Stimulated activated naive CD4-positive, alpha-beta T cell (primary cell): ENCODE measurements at regions not wholly inside any gene's neighbourhood (a gene's known extent, or its start where the extent isn't known, plus 50 kb on each side); places are given as distances from the start of the nearest gene placed in this dataset.

Experiments
- DNase-seq, 6 experiments: peaks; one replicate each; lab custom pipeline; 2025; lab: John Stamatoyannopoulos, UW

DNA sequence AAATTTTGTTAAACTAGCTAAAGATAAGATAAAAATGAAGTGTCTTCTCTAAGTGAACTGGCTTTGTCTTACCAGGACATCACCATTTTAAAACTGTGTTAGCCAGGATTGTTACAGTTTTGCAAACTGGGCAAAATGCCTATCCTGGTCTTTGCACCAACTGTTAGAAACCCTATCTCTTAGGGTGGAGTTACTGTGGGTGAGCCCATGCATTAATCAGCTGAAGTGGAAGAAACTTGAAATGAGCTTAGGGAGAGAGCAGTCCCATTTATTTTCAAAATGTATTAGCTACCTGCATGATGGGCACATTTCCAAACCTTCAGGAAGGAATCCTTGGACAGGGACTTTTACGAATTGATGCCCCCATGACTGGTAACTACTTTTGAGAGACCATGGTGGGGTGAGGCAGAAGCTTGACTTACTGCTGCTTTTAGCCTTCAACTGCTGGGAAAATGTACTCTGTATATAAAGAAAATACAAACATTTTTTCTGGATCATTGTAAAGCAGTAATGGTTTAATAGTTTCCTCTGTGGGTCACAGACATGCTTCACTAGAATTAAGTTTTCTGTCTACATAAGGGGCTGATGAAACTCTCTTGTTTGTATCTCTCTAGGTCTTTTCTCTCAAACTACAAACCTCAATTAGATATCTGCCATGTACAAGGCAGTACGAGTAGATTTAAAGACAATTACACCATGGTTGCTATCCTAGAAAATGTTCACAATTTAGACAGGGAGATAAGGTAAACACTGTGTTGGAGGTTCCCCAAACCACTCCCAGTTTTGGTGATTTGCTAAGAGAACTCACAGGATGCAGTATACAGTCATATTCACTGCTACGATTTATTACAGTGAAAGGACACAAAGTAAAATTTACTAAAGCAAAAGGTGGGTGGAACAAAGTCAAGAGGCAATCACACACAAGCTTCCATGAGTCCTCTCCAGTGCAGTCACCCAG, 321.4 kb upstream of the MMADHC start:
- no peak for DNase-seq

DNA sequence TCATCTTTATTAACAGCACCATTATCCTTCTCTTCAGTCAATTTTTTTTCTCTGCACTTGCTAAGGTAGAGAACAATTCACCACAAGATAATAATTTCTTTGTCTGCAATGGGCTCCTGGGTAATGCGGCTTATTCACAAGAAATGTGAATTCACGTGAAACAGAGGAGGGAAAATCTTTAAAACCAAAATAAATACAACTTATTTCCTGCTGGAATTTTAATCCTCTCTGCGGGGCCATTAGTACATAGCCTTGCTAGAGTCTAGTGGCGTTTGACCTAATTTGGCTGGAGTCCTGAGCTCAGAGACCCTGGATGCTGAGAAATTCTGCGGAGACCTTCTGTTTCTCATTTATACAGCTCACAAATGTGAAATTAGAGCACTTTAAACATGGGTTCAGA, 319.3 kb upstream of the MMADHC start:
- DNase-seq = no peak

DNA sequence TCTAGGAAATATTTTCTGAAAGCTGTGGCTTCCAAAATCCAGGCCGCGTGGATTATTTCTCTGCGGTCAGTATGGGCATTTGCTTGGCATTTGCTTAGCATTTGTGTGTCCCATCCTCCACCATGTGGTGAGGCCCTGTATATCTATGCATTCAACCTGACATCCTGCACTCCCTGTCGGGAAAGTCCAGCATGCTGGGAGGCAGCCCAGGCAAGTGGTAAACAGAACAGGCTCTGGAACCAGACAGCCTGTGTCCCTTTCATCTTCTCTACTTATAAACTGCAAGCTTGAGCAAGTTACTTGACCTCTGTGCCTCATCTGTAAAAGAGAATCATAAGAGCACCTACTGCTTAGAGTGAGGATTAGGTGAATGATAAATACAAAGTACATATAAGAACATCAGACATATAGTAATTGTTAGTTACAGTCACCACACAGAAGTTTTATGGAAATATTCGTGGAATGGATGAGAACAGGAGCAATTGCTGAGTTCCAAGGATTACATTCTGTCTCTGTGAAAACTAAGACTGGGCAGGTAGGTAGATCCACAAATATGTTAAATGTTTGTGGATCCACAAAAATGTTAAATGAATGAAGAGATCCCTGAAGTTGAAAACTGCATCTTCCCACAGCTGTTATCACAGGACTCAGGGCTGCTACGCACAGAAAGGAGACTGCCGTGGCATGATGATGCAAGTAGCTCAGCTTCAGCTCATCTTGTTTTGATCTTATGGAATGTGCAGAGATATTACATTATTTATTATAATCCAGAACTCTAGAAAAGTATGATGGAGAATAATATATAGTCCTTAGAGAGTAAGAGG, 317.0 kb upstream of the MMADHC start:
- no peak for DNase-seq

DNA sequence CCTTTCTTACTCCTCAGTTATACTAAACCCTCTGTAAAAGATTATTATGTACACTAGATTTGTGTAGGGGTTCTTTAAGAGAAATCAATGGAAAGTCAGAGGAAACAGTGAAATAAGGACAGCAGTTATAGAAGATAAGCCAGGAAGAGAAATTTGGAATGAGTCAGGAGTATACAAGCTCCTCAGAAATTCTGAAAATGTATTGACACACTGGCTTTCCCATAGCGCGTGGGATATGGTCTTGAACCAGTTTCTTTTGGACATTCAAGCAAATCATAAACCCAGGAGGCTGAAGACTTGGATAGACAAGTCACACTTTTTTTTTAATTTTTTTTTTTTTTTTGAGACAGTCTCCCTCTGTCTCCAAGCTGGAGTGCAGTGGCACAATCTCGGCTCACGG, 316.1 kb upstream of the MMADHC start:
- no peak for DNase-seq

DNA sequence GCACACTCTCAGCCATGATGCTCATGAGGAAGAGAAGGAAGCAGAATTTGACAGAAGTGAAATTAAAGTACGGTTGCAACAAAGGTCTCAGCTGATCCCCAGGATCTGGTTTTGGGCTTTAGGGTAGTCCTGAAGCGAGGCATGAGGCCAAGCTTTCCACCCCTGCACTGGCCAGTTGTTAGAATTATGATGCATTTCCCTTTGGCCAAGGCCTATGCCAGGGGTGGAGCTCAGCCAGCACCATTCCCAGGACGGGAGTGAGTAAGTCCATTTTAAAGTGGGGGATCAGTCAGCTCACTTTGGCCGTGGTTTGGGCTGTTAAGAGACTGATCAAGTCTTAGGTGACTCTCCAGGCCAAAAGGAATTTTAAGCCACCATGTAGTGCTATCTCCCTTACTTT, 314.5 kb upstream of the MMADHC start:
- DNase-seq = no peak

DNA sequence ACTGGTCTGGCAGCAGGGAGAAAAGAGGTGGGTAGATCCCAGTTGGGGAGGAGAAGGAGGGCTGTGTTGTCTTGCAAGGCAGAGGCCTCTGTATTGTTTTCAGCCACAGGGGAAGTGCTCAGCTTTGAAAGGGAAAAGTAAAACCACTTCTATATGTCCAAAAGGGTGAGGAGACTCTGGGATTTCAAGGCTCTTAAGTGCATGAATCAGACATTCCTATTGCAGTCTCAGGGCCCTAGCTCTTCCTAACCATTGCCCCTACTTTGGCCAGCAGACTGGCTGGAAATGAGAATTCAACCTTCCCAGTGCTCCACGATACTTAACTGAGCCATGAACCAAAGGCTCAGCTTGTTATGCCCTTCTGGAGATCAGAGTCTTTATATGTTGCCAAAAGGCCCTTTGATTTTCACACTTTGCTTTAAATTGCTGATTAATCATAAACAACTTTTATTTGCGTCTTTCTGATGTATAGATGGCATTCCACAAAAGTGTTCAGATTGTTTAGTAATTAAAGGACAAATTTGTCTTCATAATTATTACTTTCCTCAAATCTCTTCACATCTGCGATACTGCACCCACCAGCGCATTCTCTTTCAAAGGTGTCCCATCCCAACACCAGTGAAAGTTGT, 313.8 kb upstream of the MMADHC start:
- DNase-seq = no peak

DNA sequence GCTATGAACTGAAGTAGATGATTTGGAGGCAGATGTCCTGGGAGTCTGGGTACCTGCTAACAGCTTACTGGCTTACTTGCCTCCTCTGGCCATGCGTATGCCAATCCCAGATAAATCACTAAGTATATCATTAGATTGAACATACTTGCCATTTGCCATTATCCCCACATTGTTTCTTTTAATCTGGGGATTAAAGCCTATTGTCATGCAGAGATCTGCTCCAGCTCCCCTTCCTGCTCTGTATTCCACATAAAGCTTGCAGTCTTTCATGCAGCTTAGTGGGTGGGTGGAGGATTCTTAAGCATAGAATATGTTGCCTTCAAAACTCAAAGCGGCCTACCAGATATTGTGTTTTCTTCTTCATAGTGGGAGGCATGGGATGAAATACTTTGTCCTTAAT, 311.8 kb upstream of the MMADHC start:
- no peak for DNase-seq

DNA sequence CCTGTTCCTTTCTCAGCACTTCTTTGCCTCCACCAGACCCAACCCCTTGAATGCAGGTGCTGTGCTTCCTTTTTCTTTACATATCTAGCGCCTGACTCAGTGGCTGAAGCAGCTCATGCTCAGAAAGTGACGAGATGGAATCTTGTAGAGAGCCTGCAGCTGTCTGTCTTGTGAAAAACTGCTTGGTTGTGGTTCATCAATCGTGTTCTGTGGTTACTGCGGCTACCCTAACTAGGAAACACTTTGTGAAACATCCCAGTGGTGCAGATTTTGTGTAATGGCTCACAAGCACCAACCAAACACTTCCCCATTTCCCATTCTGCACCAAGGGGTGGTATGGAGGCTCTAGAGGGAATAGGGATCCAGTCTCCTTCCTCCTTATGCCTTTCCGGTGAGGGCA, 307.2 kb upstream of the MMADHC start:
- DNase-seq = no peak

DNA sequence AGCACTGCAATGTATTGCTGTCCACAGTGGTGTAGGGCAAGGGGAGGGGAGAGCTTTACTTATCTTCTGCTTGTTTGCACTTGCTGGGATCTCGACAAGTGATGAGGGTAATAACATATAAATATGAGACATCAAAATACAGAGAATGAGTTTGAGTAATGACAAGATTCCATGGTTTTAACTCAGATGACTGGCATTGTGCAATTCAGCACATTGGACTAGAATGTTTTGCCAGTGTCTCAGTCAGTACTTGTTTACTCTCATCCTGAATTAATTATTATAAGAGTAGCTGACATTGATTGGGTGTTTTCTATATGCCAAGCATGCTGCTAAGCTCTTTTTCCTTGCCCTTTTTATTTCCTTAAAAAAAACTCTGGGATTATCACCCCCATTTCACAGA, 306.7 kb upstream of the MMADHC start:
- DNase-seq = no peak

DNA sequence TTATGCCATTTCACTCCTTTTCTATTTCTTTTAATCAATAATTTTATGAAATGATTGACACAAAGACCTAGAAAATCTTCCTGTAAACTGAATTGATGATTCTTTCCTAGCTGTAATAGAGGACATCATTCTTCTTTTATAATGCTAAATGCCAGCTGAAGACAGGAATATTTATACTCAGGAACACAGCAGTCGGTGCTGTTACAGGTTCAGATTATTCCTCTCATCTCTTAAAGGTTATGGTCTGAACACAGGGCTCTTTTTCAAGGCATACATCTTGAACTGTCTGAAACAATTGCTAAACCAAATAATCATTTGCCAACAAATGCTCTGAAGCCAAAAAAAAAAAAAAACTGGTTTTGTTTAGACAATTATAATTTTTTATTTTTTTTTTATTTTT, 305.0 kb upstream of the MMADHC start:
- no peak for DNase-seq

DNA sequence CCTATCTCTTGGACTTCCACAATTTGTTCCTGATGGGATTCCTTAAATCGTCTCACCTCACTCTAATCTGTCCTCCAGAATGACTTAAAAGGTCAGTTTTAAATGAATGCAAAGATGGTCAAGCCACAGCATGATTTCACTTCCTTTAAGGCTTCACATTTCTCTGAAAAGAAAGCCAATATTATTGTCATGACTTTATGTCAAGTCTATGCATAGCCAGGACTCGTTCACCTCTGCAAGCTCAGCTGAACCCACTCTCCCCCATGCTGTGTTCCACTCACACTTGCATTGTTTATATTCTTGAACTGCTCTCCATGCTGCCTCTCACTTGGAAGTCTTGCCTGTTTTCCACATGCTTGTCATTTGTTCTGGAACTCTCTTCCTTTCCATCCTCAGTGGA, 298.4 kb upstream of the MMADHC start:
- no peak for DNase-seq

DNA sequence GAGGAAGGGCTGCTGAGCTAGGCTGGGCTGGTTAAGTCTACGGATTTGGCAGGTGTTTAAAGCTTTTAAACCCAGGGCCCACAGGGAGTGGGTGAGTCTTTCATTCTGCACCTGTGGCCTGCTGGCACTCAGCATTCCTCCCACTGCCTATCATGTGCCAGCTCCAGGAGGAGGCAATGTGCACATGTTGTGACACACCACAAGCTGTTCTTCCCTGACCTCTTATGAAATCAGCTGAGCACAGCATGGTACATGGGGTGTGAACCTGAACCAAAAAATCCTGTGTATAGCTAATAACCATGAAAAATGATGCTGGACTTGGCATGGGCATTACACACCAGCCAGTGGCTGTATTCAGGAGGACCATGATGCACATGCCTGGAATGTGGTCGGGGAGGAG, 297.9 kb upstream of the MMADHC start:
- DNase-seq = no peak

DNA sequence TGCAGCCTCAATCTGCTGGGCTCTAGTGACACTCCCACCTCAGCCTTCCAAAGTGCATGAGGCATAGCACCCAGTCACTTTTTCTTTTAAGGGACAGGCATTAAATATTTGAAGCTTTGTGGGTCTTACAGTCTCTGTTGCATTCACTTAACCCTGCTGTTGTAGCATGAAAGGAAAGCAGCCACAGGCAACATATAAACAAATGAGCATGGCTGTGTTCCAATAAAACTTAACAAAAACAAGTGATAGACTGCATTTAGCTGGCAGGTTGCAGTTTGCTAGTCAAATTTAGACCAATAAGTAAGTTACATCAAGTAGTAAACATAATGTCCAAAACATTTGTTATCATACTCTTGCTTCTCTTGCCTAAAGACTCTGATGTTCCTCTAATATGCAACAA, 297.3 kb upstream of the MMADHC start:
- no peak for DNase-seq

DNA sequence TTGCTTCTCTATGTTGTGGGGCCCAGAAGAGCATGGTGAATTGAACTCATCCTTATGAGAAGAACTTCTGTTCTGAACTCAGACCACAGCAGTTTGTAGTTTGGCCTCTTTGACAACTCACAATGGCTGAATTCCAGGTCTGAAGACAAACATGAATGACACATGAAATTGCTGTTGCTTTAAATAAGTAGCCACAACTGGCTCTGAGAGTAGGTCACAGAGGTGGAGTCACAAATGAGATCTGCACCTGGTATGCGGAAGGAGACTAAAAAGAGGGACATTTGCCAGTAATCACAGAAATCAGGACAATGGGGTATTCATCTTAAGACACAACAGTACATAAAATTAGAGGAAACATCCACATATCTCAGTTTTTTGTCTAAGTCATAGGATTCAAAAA, 290.3 kb upstream of the MMADHC start:
- DNase-seq = no peak

DNA sequence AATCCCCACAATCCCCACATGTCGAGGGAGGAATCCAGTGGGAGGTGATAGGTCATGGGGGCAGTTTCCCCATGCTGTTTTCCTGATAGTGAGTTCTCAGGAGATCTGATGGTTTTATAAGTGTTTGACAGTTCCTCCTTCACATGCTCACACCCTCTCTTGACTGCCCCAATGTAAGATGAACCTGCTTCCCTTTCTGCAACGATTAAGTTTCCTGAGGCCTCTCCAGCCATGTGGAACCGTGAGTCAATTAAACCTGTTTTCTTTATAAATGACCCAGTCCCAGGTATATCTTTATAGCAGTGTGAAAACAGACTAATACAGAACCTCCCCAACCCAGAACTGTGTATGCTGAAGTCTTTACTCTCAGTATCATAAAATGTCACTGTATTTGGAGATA, 289.5 kb upstream of the MMADHC start:
- DNase-seq = no peak

DNA sequence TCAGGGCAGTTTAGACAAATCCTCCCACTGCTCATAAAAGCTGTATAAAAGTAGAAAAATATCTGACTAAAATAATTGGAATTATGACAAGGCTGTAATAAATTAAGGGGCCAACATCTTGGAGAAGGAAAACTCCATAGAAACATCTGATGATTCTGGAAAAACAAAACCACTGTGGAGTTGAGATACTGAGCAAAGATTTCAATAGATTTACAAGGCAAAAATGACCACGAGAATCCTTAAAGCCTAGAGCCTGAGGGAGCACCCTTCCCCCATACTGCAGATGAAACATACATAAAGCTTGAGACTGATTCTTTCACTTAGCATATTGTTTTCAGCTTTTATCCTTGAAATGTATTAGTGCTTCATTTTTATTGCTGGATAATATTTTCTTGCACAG, 286.4 kb upstream of the MMADHC start:
- DNase-seq = no peak

DNA sequence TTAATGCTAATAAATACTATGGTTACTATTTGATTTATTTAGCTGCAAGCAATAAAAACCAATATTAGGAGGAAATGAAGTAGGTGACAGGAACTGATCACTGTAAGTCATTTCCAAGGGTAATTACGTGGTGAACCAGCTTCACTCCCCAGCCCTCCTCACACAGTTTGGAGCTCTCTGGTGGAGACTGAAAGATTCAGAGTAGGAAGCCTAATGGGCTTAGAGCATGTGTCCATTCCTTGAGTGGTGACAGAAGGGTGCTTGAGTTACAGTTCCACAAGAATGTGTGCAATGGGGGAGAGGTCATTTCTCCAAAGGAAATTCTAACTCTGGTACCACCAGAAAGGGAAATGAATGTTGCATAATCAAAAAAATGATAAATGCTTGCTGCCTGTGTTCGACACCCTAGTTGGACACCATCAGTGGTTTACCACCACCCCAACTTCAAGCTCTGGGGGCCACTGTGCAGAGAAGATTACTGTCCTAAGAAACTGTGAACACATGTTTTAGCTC, 285.1 kb upstream of the MMADHC start:
- no peak for DNase-seq

DNA sequence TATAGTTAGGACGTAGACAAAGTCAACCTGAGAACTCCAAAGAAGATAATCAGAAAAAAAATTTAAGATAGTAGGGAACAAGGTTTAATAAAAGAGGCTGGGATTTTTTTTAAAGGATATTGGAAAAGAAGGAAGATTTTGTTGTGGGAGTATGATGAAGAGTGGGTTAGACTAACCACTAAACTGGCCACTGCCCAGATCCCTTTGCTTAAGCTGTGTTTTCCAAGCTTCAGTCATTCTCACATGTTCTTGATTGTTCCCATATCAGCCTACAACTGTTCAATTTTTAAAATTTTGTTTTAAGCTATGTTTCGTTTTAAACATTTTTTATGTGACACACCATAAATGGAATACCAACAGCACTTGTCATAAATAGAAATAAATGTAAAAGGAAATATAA, 284.5 kb upstream of the MMADHC start:
- no peak for DNase-seq

DNA sequence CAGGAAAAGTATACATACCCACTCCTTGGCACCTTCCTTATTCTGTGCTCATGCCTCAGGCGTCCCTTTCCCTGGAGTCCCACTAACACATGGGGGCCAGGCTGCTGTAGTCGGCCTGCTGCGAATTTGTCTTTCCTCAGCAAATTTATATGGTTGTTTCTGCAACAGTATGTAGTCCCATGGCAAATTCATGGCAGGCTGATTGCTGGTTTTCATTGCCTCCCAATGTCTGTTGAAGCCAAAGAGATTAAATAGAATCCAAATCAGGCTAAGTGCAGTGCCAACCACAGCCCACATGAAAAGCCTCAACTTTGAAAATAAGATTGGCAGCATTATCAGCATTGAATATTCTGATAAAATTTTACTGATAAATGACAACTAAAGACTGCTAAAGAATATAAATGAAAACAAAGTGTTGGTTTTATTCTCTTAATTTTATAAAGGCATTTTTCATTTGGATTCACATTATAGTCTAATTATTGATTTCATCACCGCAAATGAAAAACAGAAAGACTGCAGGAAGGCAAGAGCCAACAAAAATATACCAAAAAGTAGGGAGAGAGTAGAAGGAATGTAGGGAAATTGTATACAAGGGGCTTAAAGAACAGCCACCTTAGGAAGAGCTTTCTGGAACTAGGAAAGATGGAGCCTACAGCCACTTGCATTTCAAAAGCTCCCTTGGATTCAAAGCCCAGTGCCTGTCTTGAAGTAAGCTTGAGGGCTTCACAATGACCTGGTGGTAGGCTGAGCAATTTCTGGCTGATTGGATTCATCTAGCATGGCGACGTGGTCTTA, 283.7 kb upstream of the MMADHC start:
- DNase-seq = no peak

DNA sequence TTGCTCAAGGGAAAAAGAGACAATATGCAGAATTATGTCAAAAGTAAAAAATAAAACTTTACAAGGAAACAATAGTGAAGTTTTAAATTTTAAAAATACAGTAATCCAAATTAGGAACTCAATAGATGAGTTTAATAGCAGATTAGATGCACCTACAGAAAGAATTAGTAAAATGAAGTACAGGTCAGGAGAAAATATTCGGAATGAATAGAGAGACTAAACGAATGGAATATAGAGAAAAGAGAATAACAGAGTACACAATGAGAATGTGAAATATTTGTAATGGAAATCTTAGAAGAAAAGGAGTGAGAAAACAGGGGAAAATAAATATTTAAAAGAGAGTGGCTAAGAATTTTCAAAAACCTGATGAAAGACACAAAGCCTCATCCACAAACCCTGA, 275.7 kb upstream of the MMADHC start:
- no peak for DNase-seq

DNA sequence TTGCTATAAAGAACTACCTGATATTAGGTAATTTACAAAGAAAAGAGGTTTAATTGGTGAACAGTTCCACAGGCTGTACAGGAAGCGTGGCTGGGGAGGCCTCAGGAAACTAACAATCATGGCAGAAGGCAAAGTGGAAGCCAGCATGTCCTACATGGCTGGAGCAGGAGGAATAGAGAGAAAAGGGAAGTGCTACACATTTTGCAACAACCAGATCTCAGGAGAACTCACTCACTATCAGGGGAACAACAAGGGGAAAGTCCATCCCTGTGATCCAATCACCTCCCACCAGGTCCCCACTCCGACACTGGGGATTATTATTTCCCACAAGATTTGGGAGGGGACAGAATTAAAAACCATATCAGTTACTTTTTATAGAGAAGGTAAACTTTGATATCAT, 273.5 kb upstream of the MMADHC start:
- no peak for DNase-seq
